H1 (cell line): ENCODE measurements at regions not wholly inside any gene's neighbourhood (a gene's known extent, or its start where the extent isn't known, plus 50 kb on each side); places are given as distances from the start of the nearest gene placed in this dataset.

ENCODE experiments used
- KDM1A ChIP-seq: fragments of 200-600, 300-600 bp; sonication (generic); IDR thresholded peaks from 2 replicates; pipeline ENCODE4 v1.7.1; 2016; ENCODE audit warnings: mild to moderate bottlenecking, low read length, borderline replicate concordance
- RXRA ChIP-seq: IDR thresholded peaks from 2 replicates; pipeline ENCODE4 v1.6.1; 2011; ENCODE audit warnings: low read depth, mild to moderate bottlenecking, low read length, moderate library complexity; ENCODE audit not compliant: insufficient read depth
- SRF ChIP-seq: IDR thresholded peaks from 2 replicates; pipeline ENCODE4 v1.6.1; 2011; ENCODE audit warnings: mild to moderate bottlenecking, low read depth, low read length, moderate library complexity

DNA sequence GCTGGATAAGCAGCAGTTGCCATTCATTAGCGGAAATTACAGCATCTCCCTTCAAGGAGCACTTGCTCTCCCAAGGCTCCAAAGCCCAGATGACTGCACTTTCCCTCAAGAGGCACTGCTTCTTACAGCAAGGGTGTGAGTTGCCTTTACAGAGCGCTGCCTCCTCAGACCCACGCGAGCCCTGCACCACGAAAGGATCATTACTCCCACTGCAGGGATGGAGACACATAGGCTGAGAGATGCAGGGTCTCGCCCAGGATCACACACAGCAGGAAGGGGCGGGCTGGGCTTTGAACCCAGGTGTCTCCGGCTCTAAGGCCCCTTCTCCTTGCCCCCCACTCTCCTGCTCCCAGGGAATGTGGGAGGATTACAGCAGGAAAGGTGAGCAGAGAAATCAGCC is 405.5 kb downstream of the MATN1 start (continued):
- TF ChIP-seq KDM1A = no peak
- TF ChIP-seq RXRA = no peak
- no peak for TF ChIP-seq SRF
